HUDEP-2 (cell line): ENCODE measurements at regions not wholly inside any gene's neighbourhood (a gene's known extent, or its start where the extent isn't known, plus 50 kb on each side); places are given as distances from the start of the nearest gene placed in this dataset.
"Not testable (repeated sequence)": the region's sequence is repeated elsewhere in the genome, so short reads cannot be mapped to it uniquely, and the experiment has no call there.

Experiments
- DNase-seq, 76 experiments: peaks; one replicate each; lab custom pipeline; 2025; ENCODE audit not compliant: unreplicated experiment in 76 of 76; lab: John Stamatoyannopoulos, UW

DNA sequence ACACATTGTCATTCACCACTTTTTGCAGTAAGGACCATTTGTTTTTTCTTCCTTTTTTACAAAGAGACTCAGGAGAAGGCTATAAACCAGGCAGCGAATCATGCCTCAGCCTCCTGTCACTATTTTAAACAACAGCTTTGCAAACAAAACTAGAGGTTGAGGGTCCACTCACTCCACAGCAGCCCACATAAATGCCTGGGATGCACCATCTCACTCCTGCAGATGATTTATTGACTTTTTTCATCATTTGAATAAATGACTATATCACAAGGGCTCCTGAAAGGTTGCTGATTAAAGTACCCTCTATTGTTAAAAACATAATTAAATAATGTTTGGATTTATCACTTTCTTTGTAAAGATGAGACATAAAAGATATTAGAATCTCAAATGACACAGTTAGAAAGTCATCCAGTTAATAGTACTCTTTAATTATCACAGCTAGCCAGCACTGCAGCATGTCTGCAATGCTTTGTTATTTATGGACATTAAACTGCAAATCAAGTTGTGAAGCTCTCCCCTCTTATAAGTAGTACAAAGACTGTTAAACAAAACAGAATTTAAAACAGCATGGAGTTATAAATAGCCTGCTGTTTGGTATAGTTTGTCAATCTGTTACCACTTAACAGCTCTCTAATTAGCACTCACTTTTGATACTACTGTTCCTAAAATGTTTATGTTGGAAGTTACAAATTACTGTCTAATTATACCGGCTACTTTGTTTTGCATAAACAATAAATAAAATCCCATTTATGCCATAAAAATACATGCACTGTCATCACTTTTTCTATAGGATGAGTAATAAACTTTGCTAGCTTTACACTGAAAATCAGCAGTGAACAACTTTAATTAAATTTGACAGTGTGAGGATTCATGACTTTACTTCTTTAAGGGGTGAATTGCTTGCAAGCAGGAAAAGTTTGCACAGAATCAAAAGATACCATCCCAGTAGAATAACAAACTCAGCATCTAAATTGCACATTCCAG is 853.2 kb downstream of the UQCRFS1 start:
- no peak for DNase-seq

DNA sequence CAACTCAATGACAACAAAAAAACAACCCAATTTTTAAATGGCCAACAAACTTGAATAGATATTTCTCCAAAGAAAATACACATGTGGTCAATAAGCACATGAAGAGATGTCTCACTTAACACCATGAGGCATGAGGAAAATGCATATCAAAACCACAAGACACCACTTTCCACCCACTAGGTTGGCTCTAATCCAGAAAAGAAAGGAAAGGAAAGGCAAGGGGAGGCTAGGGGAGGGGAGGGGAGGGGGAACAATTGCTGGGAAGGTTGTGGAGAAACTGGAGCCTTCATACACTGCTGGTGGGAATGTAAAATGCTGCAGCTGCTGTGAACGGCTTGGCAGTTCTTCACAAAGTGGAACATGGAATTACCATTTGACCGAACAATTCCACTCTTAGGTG is 854.3 kb downstream of the UQCRFS1 start:
- no peak for DNase-seq

DNA sequence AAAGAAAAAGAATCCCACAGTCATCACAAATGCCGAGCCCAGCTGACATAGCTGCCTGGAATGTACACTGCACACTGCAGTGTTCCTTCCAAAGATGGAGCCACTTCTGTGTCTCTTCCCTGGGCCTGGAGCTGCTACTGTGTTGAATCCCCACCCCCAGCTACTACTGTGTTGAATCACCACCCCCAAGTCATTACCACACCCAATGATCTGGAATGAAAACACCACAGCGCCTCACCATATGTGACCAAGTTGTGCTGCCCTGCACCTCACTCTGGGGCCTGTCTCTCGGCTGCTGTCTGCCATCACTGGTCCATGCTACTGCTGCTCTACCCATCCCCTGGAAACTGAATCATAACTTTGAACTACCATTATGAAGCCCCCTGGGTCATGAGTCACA is 861.2 kb downstream of the UQCRFS1 start:
- no peak for DNase-seq

DNA sequence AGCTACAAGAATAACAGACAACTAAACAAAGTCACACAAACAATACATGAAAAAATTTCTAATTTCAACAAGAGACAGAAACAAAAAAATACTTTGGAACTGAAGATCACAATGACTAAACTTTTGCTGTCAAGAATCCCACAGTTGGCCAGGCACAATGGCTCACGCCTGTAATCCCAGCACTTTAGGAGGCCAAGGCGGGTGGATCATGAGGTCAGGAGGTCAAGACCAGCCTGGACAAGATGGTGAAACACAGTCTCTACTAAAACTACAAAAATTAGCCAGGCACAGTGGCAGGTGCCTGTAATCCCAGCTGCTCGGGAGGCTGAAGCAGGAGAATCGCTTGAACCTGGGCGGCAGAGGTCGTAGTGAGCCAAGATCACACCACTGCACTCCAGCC is 861.6 kb downstream of the UQCRFS1 start:
- not testable (repeated sequence) for DNase-seq

DNA sequence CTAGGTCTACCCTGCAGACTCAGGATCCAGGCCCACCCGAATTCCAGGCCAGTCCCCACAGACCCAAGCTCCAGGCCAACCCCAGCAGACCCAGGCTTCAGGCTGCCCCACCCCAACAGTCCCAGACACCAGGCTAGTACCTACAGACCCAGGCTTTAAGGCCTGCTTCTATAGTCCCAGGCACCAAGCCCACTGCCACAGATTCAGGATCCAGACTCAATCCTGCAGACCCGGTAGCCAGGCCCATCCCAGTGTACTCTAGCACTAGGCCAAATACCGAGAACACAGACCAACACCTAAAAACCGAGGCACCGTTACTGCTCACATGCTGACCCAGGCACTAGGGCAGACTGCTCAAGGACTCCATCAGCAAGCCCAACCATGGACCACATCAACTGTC is 862.3 kb downstream of the UQCRFS1 start:
- no peak for DNase-seq

DNA sequence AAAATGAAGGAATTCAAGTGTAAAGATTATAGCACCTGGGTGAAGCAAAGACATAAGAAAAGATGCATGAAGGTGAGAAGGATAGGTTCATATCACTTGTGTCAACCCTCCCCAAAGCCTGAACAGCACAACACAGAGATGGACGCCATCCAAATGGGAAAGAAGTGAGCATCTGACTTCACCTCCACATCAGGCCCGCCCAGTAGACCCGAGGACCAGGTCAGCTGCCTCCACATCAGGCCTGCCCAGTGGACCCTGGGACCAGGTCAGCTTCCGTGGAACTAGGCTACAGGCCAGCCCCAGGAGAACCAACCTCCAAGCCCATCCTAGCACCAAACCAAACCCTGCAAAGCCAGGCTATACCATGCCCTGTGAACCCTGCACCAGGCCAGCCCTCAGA is 862.9 kb downstream of the UQCRFS1 start:
- no peak for DNase-seq

DNA sequence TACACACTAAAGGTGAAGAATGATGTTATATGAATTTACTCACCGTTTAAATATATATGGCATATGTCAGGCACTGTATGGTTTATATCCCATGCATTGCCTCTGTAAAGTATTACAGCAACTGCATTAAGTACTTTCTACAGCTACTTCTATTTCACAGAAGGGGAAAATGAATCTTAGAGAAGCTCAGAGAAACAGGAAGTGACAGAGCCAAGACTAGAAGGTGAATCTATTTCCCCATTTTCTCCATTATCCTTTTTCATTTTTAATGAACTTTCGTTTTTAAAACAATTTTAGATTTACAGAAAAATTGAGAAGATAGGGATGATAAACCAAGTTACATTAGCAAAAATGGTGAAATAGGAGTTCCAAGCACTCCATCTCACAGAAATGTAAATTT is 863.3 kb downstream of the UQCRFS1 start:
- no peak for DNase-seq

DNA sequence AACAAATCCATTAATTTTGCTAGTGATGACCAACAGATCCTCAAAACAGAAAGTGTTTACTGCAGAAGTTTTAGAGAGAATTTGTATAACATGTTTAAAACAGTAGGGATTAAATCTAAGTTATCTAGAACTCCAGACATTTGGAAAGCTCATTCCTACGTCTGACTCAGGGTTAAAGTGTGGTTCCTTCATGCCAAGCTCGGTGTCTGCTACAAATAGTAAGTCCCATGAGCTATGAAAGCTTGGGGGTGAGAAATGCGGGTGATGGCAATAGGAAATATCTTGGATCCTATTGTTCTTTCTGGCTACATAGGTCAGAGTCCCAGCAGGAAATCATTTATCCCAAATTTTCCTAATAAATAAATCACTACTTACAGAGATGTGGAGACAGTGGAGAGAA is 867.1 kb downstream of the UQCRFS1 start:
- DNase-seq, result no peak

DNA sequence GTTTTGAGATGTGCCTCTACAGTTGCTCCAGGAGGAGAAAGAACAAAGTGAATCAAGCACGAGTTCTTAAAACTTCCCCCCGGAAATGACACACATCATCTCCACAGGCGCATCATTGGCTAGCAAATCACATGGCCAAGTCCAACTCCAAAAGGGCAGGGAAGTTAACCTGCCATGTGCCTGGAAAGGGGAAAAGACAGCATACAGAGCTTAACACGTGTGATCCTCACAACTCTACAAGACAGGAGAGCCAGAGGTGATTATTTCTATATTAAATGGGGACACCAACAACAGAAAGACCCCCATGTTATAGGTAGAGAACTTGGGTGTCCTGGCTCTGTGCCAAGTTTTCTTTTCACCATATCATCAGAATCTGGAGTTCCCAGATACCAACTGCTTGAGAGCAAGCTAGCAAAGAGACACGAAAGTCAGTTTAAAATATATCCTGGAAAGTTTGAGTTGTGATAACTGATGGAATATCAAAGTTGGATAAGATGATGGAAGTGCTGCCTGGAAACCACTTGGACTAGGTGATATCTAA is 871.1 kb downstream of the UQCRFS1 start:
- no peak for DNase-seq

DNA sequence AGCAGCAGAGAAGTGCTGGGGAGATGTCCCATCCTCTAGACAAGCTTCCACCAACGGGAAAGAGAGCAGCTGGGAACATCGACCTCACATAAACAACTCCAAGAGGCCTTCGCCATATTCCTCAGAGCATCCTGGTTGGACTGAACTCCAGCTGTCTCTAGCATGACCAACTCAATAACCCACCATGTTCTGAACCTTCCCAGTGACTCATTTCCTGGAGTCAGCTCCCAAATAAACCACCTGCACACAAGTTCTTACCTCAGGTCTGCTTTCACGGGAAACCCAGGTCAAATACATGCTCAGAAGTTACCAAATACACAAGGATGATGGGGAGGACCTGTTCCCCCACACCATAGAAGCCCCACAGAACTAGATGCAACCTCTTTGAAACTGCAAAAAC is 878.5 kb downstream of the UQCRFS1 start:
- DNase-seq, result no peak

DNA sequence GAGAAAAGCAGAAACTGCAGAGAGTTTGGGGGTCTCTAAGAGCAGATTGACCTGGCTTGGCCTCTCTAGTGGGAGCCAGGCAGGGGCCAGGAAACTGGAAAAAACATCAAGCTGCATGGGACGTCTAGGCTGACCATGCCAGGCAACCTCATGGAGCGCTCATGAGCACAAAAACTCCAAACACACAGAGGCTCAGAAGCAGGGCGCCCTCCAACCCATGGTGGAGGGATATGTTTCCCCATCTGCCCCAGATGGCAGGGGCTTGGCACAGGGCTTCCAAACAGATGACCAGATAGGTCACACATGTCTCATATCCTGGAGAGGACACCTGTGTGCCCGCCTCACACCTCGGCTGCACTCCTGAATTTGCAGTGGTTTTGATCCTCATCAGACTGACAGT is 879.0 kb downstream of the UQCRFS1 start:
- DNase-seq, result no peak

DNA sequence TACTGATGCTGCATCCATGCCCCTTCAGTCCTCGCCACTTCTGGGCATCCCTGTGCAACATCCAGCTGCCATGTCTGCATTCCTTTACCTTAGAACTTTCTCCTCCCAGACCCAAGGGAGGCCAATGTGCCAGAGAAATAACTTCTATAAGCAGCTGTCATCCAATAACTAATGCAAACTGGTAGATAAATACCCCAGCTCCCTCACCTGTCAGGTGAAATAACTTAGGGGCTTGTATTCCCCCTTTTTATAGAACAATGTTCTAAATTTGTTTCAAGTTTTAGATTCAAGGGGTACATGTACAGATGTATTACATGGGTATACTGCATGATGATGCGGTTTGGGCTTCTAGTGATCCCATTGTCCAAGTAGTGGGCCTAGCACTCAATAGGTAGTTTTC is 880.1 kb downstream of the UQCRFS1 start:
- DNase-seq, result no peak

DNA sequence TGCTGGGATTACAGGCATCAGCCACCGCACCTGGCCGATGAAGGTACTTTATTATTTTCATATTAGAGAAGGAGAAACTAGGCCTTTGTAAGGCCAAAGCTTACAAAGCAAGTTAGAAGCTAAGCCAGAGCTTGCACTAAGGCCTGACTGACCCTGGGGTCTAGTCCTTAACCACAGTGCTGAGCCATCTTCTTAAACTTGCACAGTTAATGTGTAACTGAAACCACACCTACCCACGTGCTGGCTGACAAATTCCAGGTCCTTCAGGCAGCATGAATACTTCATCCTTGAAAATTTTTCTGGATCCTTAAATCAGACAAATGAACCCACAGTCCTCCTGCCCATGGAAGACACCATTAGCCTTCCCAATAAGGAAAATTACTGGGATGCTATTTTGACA is 880.6 kb downstream of the UQCRFS1 start:
- no peak for DNase-seq

DNA sequence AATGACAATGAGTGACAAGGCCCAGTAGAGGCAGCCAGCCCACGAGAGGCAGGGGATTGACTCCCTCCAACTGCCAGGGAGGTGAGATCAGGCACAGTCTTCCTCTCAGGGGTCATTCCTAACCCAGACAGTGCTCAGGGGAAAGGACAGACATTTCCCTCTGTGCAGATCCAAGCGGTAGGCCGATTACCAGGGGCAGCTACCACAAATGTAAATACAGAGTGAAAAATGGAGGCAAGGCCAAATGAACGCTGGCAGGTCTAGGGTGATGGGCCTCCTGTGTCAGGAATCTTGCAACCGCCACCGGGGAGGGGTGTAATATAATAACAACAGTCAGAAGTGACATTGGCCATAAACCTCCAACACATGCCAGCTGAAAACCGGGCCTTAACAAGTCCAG is 881.4 kb downstream of the UQCRFS1 start:
- no peak for DNase-seq

DNA sequence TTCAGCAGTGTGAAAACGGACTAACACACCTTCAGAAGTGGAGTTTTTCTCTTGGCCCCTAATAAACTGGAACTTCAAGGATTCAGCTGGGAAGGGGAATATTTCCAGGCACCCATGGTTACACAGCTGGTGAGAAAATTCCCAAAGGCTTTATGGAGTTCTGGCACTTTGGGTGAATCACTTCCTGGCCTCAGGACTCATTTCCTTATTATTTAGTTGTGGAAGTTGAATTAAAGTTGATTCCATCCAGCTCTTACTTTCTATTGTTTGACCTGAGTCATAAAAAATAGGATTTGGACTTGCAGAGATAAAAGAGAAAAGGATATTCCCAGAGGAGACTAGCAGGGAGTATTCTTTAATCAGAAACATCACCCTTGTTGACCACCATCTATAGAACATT is 882.1 kb downstream of the UQCRFS1 start:
- no peak for DNase-seq

DNA sequence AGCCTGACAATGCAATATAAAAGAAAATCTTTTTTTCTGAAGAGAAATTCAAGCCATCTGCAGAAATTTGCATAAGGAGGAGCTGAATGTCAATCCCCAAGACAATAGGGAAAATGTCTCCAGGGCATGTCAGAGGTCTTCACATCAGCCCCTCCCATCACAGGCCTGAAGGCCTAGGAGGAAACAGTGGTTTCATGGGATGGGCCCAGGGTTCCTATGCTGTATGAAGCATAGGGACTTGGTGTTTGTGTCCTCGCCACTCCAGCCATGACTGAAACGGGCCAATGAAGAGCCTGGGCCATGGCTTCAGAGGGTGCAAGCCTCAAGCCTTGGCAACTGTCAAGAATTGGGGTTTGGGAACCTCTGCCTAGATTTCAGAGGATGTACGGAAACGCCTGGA is 883.5 kb downstream of the UQCRFS1 start:
- no peak for DNase-seq

DNA sequence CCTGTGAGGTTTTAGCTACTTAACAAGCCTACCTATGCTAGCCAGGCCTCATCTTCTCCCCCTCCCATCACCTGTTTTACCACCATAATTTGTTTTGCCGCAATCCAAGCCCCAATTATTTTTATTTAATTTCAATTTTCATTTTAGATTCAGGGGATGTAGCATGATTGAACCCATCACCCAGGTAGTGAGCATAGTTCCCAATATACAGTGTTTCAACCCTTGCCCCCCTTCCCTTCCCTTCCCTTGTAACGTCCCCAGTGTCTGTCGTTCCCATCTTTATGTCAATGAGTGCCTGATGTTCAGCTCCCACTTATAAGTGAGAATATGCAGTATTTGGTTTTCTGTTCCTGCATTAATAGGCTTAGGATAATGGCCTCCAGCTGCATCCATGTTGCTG is 885.0 kb downstream of the UQCRFS1 start:
- DNase-seq, result no peak

DNA sequence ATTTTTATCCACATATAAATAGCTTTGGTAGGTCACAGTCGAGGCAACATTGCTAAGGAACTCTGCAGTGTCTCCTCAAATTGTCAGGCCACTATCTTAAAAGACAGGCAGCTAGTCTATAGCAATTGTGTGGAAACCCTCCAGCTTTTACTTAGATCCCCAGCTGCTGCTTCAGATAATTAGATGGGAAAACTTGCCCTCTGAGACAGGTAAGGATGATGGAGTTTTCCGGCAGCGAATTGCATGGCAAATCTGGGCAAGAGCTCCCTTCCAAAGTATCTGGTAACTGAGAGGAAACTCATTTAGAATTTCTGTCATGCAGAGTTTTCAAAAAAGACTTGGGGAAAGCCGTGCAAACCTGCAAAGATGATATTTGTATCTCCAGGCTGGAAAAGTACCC is 886.2 kb downstream of the UQCRFS1 start:
- no peak for DNase-seq

DNA sequence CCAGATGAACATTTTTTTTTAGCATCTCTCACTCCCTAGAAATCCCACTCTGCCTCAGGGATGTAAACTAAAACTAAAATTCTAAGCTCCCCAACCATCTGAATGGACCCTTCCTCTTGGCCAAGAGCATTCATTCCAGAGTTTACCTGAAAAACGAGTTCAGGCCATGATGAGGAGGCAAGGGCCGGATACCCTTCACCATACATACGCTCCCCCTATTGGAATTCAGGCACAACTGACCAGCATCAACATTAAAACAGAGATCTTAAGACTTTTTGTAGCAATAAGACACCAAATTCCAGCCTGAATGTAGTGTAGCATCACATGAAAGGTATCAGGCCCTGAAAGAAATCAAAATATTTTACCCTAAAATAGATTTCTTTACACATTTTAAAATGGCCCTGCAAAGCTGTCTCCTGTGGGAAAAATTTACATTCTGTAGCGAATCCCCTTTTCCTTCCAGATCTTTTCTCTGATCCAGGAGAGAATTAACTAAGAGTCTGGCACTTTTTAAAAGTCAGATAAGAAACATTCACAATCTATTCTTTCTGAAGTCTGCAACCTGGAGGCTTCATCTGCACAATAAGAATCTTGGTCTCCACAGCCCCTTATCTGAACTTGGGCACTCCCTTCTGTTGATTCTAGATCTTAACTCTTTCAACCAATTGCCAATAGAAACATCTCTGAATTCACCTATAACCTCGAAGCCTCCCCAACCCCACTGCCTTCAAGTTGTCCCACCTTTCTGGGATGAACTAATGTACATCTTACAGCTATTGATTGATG is 888.5 kb downstream of the UQCRFS1 start:
- DNase-seq, result no peak

DNA sequence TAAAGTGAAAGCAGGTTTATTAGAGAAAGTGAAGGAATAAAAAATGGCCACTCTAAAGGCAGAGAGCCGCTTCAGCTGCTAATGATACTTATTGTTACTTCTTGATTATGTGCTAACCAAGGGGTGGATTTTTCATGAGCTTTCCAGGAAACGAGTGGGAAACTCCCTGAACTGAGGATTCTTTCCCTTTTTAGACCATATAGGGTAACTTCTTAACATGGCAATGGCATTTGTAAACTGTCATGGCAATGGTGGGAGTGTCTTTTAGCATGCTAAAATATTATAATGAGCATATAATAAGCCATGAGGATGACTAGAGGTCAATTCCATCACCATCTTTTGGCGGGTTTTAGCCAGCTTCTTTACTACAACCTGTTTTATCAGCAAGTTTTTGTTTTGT is 890.0 kb downstream of the UQCRFS1 start:
- no peak for DNase-seq

DNA sequence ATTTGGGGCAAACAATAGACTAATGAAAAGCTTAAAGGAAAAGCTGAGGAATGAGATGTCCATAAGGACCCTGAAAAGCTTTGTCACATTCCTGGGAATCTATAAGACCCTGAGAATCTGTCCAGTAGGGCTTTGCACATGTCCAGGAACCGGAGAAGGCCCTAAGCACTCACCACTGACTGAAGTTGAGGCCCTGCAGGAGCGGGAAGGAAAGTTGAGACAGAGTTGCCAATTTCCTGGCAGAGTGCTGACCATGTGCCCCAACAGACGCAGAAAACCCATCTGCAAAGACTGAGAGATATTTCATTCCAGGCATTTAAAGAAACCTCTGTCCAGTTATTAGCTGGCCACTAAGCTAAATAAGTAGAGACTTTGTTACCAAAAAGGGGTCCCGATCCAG is 890.5 kb downstream of the UQCRFS1 start:
- no peak for DNase-seq

DNA sequence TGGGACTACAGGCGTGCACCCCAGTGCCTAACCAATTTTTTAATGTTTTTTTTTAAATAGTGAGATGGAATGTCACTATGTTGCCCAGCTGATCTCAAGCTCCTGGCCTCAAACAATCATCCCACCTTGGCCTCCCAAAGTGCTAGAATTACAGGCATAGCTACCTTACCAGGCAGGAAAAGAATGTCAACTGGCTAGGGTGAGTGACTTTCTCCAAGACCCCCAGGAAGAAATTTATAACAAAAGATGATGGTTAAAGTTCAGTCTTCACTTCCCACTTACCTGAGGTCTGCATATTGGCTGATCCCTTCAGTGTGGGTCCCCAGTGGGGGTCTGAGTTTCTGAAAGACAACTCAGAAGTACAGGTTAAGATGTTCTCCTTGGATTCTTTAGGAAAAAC is 893.0 kb downstream of the UQCRFS1 start:
- DNase-seq, result no peak
